ENCODE measurements at regions not wholly inside any gene's neighbourhood (a gene's known extent, or its start where the extent isn't known, plus 50 kb on each side); places are given as distances from the start of the nearest gene placed in this dataset.

DNA sequence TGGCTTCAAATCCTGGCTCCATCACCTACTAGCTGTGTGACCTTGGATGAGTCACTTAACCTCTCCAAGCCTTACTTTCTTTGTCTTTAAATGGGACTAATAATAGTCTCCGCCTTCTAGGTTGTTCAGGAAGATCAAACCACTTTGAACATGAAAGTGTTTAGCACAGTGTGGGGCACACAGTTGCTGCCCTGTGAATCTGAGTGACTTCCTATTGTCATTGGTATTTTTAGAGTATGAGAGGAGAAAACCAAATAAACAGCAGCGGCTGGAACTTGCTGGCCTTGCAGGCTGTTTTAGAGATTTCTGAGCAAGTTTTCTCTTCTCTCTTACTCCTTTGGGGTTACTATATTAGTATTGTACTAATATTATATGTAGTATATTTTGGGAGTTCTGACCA, 120.7 kb upstream of the MYL2 start:
- TF ChIP-seq, protein P1, sequence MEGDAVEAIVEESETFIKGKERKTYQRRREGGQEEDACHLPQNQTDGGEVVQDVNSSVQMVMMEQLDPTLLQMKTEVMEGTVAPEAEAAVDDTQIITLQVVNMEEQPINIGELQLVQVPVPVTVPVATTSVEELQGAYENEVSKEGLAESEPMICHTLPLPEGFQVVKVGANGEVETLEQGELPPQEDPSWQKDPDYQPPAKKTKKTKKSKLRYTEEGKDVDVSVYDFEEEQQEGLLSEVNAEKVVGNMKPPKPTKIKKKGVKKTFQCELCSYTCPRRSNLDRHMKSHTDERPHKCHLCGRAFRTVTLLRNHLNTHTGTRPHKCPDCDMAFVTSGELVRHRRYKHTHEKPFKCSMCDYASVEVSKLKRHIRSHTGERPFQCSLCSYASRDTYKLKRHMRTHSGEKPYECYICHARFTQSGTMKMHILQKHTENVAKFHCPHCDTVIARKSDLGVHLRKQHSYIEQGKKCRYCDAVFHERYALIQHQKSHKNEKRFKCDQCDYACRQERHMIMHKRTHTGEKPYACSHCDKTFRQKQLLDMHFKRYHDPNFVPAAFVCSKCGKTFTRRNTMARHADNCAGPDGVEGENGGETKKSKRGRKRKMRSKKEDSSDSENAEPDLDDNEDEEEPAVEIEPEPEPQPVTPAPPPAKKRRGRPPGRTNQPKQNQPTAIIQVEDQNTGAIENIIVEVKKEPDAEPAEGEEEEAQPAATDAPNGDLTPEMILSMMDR (IDR thresholded peaks at IDR 0.05) = no peak
- TF ChIP-seq POLR2A (IDR thresholded peaks at IDR 0.05) = no peak

Data from uterus (tissue), 2 donors.